Loucy (cell line): ENCODE measurements at regions not wholly inside any gene's neighbourhood (a gene's known extent, or its start where the extent isn't known, plus 50 kb on each side); places are given as distances from the start of the nearest gene placed in this dataset.

Experiments used
- H2AFZ ChIP-seq: fragments of 200-600 bp; sonication (generic); 2 replicates; pipeline ENCODE4 v1.6.0; 2016; ENCODE audit warnings: antibody characterized with exemption, mild to moderate bottlenecking, low read length, moderate library complexity
- H3F3A ChIP-seq: fragments of 200-600 bp; 2 replicates; pipeline ENCODE4 v1.6.0; 2016; ENCODE audit warnings: antibody characterized with exemption, low read depth, mild to moderate bottlenecking
- H3K27me3 ChIP-seq: fragments of 200-600 bp; sonication (generic); 2 replicates; pipeline ENCODE4 v1.6.1; 2014; ENCODE audit warnings: low read length, mild to moderate bottlenecking; ENCODE audit not compliant: insufficient read depth, poor library complexity, severe bottlenecking
- H3K36me3 ChIP-seq: fragments of 200-600 bp; sonication (generic); 2 replicates; pipeline ENCODE4 v1.6.1; 2016; ENCODE audit warnings: low read length; ENCODE audit not compliant: insufficient read depth
- H3K4me1 ChIP-seq: fragments of 200-600 bp; sonication (generic); 2 replicates; pipeline ENCODE4 v1.5.1; 2014; ENCODE audit warnings: low read length, mild to moderate bottlenecking; ENCODE audit not compliant: insufficient read depth, poor library complexity, severe bottlenecking
- H3K4me2 ChIP-seq: fragments of 200-600 bp; sonication (generic); 2 replicates; pipeline ENCODE4 v1.6.0; 2014; ENCODE audit warnings: antibody characterized with exemption, low read length, low read depth, mild to moderate bottlenecking; ENCODE audit not compliant: poor library complexity, severe bottlenecking
- H3K4me3 ChIP-seq: fragments of 200-600 bp; sonication (generic); 2 replicates; pipeline ENCODE4 v1.5.1; 2014; ENCODE audit warnings: low read length, mild to moderate bottlenecking, mixed read lengths; ENCODE audit not compliant: poor library complexity, severe bottlenecking
- H3K79me2 ChIP-seq: fragments of 200-600 bp; sonication (generic); 2 replicates; pipeline ENCODE4 v1.6.1; 2014; ENCODE audit warnings: low read length; ENCODE audit not compliant: insufficient read depth
- H3K9ac ChIP-seq: fragments of 200-600 bp; sonication (generic); 2 replicates; pipeline ENCODE4 v1.6.0; 2014; ENCODE audit warnings: mild to moderate bottlenecking, low read depth, low read length, moderate library complexity; ENCODE audit not compliant: poor library complexity, severe bottlenecking
- H3K9me2 ChIP-seq: fragments of 200-600 bp; sonication (generic); replicated peaks from 2 replicates; pipeline ENCODE4 v1.6.1; 2016; ENCODE audit warnings: low read depth, low read length, mixed read lengths
- H3K9me3 ChIP-seq: fragments of 200-600 bp; sonication (generic); 2 replicates; pipeline ENCODE4 v1.6.1; 2014; ENCODE audit warnings: mild to moderate bottlenecking, antibody characterized with exemption, low read length, low read depth; ENCODE audit not compliant: insufficient read depth
- H4K20me1 ChIP-seq: fragments of 200-600 bp; sonication (generic); 2 replicates; pipeline ENCODE4 v1.6.0; 2014; ENCODE audit warnings: antibody characterized with exemption, low read length, mild to moderate bottlenecking; ENCODE audit not compliant: insufficient read depth, poor library complexity, severe bottlenecking
- CTCF ChIP-seq: fragments of 200-600 bp; sonication (generic); conservative IDR thresholded peaks from 2 replicates; pipeline ENCODE4 v1.5.1; 2014; ENCODE audit warnings: mild to moderate bottlenecking, antibody characterized with exemption, low read length
- EZH2phosphoT487 ChIP-seq: fragments of 200-600 bp; IDR thresholded peaks from 2 replicates; pipeline ENCODE4 v1.6.1; 2018; ENCODE audit warnings: antibody characterized with exemption, mild to moderate bottlenecking, moderate library complexity, borderline replicate concordance

DNA sequence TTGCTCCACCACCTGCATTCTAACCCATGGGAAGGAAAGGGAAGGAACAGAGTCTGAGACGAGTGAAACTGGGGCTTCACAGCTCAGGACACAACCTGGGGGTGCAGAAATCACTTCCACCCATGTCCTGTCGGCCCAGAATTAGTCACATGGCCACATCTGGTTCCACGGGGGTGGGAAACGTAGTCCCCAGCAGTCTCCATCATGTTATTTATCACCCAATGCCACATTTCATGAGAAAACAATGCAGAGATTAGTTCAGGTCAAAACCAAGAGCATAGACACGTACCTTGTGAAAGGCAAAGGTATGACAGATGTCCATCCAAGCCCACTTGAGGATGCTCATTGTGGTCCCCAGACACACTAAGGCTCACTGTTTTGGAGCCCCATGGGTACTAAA lies 125.1 kb downstream of the MED10 start:
- TF ChIP-seq EZH2phosphoT487 (no peak), CTCF (no peak)
- Histone ChIP-seq H3K79me2 (no peaks in the 10 kb centered on the region), H3K9me2 (no peaks in the 10 kb centered on the region), H3K27me3 (no peaks in the 10 kb centered on the region), H4K20me1 (no peaks in the 10 kb centered on the region), H3K9ac (no peak overlapping the region), H3F3A (no peaks in the 10 kb centered on the region), H3K4me3 (no peak overlapping the region), H2AFZ (no peak overlapping the region), H3K36me3 (no peaks in the 10 kb centered on the region), H3K4me2 (no peak overlapping the region), H3K9me3 (peaks cover 14% of the 10 kb centered on the region; the same call in 1 of the 2 replicates), H3K4me1 (no peaks in the 10 kb centered on the region)

DNA sequence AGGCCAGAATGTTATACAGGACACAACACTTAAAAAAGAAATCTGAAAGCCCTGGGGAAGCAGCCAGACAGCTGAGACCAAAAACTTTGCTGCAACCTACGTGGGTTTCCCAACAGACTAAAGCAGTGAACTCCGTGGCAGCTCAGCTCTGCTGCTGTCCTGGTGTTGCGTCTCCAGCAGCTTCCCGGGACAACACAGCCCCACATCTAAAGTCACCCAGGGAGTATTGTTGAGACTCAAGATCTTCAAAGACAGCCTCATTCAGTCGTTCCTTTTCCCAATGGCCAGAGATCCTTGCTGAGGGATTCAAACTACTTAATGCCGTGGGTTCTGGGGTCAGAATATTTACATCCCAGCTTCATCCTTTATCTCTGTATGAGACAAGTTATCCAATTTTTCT lies 125.8 kb downstream of the MED10 start:
- no peak overlapping the region for H2AFZ ChIP-seq
- no peak overlapping the region for H3K4me2 ChIP-seq
- H3K79me2 ChIP-seq: no peaks in the 10 kb centered on the region
- no peaks in the 10 kb centered on the region for H3K9me2 ChIP-seq
- peaks cover 9% of the 10 kb centered on the region; the same call in 1 of the 2 replicates for H3K9me3 ChIP-seq
- H3K27me3 ChIP-seq: no peaks in the 10 kb centered on the region
- no peak overlapping the region for H3K9ac ChIP-seq
- no peaks in the 10 kb centered on the region for H4K20me1 ChIP-seq
- no peaks in the 10 kb centered on the region for H3K36me3 ChIP-seq
- H3K4me1 ChIP-seq: no peaks in the 10 kb centered on the region
- no peak for TF ChIP-seq EZH2phosphoT487
- no peak for TF ChIP-seq CTCF
- H3F3A ChIP-seq: no peaks in the 10 kb centered on the region
- H3K4me3 ChIP-seq: no peak overlapping the region

DNA sequence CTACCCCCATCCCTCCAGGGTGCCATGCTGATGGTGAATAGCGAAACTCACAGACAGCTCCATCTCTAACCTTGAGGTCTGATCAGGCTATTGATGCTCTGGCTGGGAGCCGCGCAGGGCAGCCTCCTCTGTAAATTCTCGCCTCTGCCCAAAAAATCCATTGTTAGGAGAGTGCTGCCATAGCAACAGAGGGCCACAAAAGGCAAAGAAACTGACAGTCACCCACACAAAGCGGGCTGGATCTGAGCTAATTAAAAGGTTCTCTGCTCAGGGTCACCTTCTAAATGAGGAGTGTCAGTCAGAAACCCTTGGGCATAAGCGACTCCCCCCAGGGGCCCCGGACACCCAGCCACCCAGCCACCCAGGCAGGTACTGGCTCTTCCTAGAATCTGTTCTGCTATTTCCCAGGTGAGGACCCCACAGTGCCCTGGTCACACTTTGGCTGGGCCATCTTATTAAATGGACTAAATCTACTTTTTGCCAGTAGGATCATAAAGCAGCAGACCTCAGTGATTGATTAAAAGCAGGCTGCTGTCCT lies 126.7 kb downstream of the MED10 start:
- H3K9me3 ChIP-seq: peaks cover 10% of the 10 kb centered on the region; the same call in 1 of the 2 replicates
- no peaks in the 10 kb centered on the region for H3K27me3 ChIP-seq
- no peaks in the 10 kb centered on the region for H3F3A ChIP-seq
- no peaks in the 10 kb centered on the region for H3K9me2 ChIP-seq
- H2AFZ ChIP-seq: no peak overlapping the region
- no peaks in the 10 kb centered on the region for H3K4me1 ChIP-seq
- H3K9ac ChIP-seq: no peak overlapping the region
- no peaks in the 10 kb centered on the region for H3K79me2 ChIP-seq
- TF ChIP-seq CTCF (no peak), EZH2phosphoT487 (no peak)
- no peaks in the 10 kb centered on the region for H3K36me3 ChIP-seq
- H3K4me3 ChIP-seq: no peak overlapping the region
- H3K4me2 ChIP-seq: no peak overlapping the region
- H4K20me1 ChIP-seq: no peaks in the 10 kb centered on the region
